ENCODE measurements at regions not wholly inside any gene's neighbourhood (a gene's known extent, or its start where the extent isn't known, plus 50 kb on each side); places are given as distances from the start of the nearest gene placed in this dataset.

DNA sequence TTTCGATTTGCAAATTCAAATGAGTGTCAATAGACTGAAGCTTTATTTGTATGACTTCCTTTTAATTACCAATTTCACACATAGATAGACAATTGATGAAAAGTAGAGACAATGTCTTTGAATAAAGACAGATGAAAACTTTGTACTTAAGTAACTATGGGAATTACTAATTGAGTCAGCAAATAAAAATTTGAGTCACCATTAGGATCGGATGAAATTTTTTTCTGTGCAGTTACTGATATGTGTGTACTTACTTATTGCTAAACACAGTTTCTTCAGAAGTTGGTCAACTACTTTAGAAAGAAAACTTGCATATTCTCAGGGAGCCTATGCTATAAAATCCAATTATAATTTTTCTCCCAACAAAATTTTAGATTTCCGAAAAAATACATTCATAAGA is 224.9 kb upstream of the SLC16A7 start:
- Histone ChIP-seq H3K9ac (ENCODE audit: extremely low read depth, insufficient read length, low read length) (no peak overlapping the region), H2BK5ac (ENCODE audit: insufficient read length, low read length) (no peak overlapping the region), H3K4me2 (ENCODE audit: insufficient read depth, insufficient read length, low read length) (no peak overlapping the region), H3K4me1 (ENCODE audit: insufficient read depth, low read length) (no peaks in the 10 kb centered on the region), H3K18ac (ENCODE audit: insufficient read length, low read depth, low read length) (no peak overlapping the region), H2AK5ac (ENCODE audit: insufficient read length, low read length) (no peak overlapping the region), H3K27ac (ENCODE audit: insufficient read length, low read depth, low read length) (no peak overlapping the region), H3K79me2 (ENCODE audit: insufficient read depth, low read length) (no peaks in the 10 kb centered on the region), H4K91ac (ENCODE audit: insufficient read length, low read depth, low read length) (no peak overlapping the region), H3T11ph (ENCODE audit: low read length) (no peak overlapping the region), H2BK15ac (ENCODE audit: low read depth, low read length) (no peak overlapping the region), H2BK120ac (ENCODE audit: low read depth, low read length, poor library complexity, severe bottlenecking) (no peak overlapping the region), H3K14ac (ENCODE audit: insufficient read depth, low read length) (no peak overlapping the region), H3K79me1 (ENCODE audit: insufficient read depth, low read depth, low read length, poor library complexity, severe bottlenecking) (no peaks in the 10 kb centered on the region), H4K5ac (ENCODE audit: insufficient read length, low read depth, low read length) (no peak overlapping the region), H2BK20ac (ENCODE audit: low read depth, low read length, poor library complexity, severe bottlenecking) (no peak overlapping the region), H4K20me1 (ENCODE audit: control insufficient read depth, insufficient read depth, insufficient read length) (no peaks in the 10 kb centered on the region), H3K56ac (ENCODE audit: insufficient read length, low read depth, low read length) (no peak overlapping the region), H3K23me2 (ENCODE audit: insufficient read length, low read depth, low read length, poor library complexity, severe bottlenecking) (no peaks in the 10 kb centered on the region), H3K9me3 (ENCODE audit: control insufficient read depth, low read depth, low read length) (no peaks in the 10 kb centered on the region), H2BK12ac (ENCODE audit: insufficient read length, low read depth, low read length) (no peak overlapping the region), H4K8ac (replicated peaks; ENCODE audit: insufficient read length, low read depth, low read length) (no peak overlapping the region), H3K27me3 (ENCODE audit: insufficient read depth, low read length) (no peaks in the 10 kb centered on the region), H3K23ac (ENCODE audit: insufficient read length, low read depth, low read length) (no peak overlapping the region), H3K4ac (ENCODE audit: low read depth, low read length) (no peak overlapping the region), H2AFZ (ENCODE audit: low read length) (no peak overlapping the region)
- Mint-ChIP-seq H3K27ac (no peak overlapping the region), H3K4me3 (no peak overlapping the region), H3K9me3 (no peaks in the 10 kb centered on the region), H3K27me3 (ENCODE audit: low read depth) (no peaks in the 10 kb centered on the region), H3K4me1 (peaks cover 0 to 3% of the 10 kb centered on the region in 2 experiments; a peak in 2 of 4 replicates), H3K36me3 (ENCODE audit: insufficient read depth in 1 of 3, low read depth in 3 of 3) (no peaks in the 10 kb centered on the region)
- TF ChIP-seq CTCF (conservative IDR thresholded peaks at IDR 0.05), result no peak
- WGBS (ENCODE audit: extremely low coverage, insufficient read length, low lambda C conversion rate), result no CpG with 5 or more reads among the region's 3 CpGs
- DNase-seq, result no peak
